Endodermal cell (in vitro differentiated cells): ENCODE measurements at regions not wholly inside any gene's neighbourhood (a gene's known extent, or its start where the extent isn't known, plus 50 kb on each side); places are given as distances from the start of the nearest gene placed in this dataset.

Experiments used
- DNase-seq: peaks from one replicate; pipeline ENCODE4 v3.0.0-alpha.2; 2017
- H3K27ac ChIP-seq: 2 replicates; pipeline ENCODE4 v1.5.1; 2013; ENCODE audit warnings: mild to moderate bottlenecking, low read depth, low read length, moderate library complexity
- H3K27me3 ChIP-seq: 2 replicates; pipeline ENCODE4 v1.6.1; 2013; ENCODE audit warnings: mild to moderate bottlenecking, low read length, moderate library complexity; ENCODE audit not compliant: insufficient read depth, control insufficient read depth, poor library complexity, severe bottlenecking
- H3K36me3 ChIP-seq: 2 replicates; pipeline ENCODE4 v1.7.0; 2013; ENCODE audit warnings: mild to moderate bottlenecking, low read length, moderate library complexity; ENCODE audit not compliant: control insufficient read depth, insufficient read depth
- H3K4me1 ChIP-seq: one replicate; pipeline ENCODE4 v1.7.0; 2013; ENCODE audit warnings: low read length; ENCODE audit not compliant: control insufficient read depth, insufficient read depth
- H3K4me3 ChIP-seq: 2 replicates; pipeline ENCODE4 v1.5.1; 2013; ENCODE audit warnings: mild to moderate bottlenecking, low read length, moderate library complexity
- H3K9ac ChIP-seq: 2 replicates; pipeline ENCODE4 v1.6.1; 2013; ENCODE audit warnings: mild to moderate bottlenecking, low read length, moderate library complexity; ENCODE audit not compliant: poor library complexity, severe bottlenecking; ENCODE audit errors: extremely low read depth
- H3K9me3 ChIP-seq: 2 replicates; pipeline ENCODE4 v1.6.1; 2013; ENCODE audit warnings: mild to moderate bottlenecking, low read length, moderate library complexity; ENCODE audit not compliant: control insufficient read depth
- H3K27ac Mint-ChIP-seq: 2 replicates; pipeline ENCODE4 v1.8.0; 2020; ENCODE audit warnings: mixed read lengths
- H3K27me3 Mint-ChIP-seq: 2 replicates; pipeline ENCODE4 v1.8.0; 2021; ENCODE audit warnings: mild to moderate bottlenecking, mixed read lengths; ENCODE audit not compliant: insufficient read depth
- H3K36me3 Mint-ChIP-seq: 2 replicates; pipeline ENCODE4 v1.8.0; 2020; ENCODE audit warnings: low read depth, mixed read lengths
- H3K4me1 Mint-ChIP-seq: 2 replicates; pipeline ENCODE4 v1.8.0; 2020; ENCODE audit warnings: mixed read lengths
- H3K4me3 Mint-ChIP-seq: 2 replicates; pipeline ENCODE4 v1.8.0; 2020; ENCODE audit warnings: mild to moderate bottlenecking, moderate library complexity, mixed read lengths
- H3K9me3 Mint-ChIP-seq: 2 replicates; pipeline ENCODE4 v1.8.0; 2020; ENCODE audit warnings: mild to moderate bottlenecking, mixed read lengths
- CTCF ChIP-seq: fragments of 200-600 bp; sonication (generic); conservative IDR thresholded peaks from 2 replicates; pipeline ENCODE4 v1.5.0; 2021; ENCODE audit warnings: antibody characterized with exemption, mild to moderate bottlenecking
- WGBS, 2 experiments: methylation state at CpG; one replicate each; pipeline versions ENCODE4 v1.1.5 to v1.1.7; 2013; ENCODE audit warnings: missing lambda C conversion rate in 2 of 2, mixed read lengths in 1 of 2; ENCODE audit not compliant: insufficient coverage in 1 of 2, insufficient read length in 1 of 2; 5-methylcytosine and 5-hydroxymethylcytosine counted together

GRCh38 chr12:107477947-107478610, 207.5 kb upstream of the PWP1 start:
- no peak for DNase-seq
- peaks cover 6% of the 10 kb centered on the region for H3K27me3 Mint-ChIP-seq
- TF ChIP-seq CTCF = no peak
- WGBS, 2 experiments = 91 to 96% methylated on average over 2 of the region's 2 CpGs
- H3K36me3 Mint-ChIP-seq = no peaks in the 10 kb centered on the region
- Histone ChIP-seq H3K9ac (no peak overlapping the region), H3K4me3 (no peak overlapping the region), H3K27ac (no peak overlapping the region), H3K4me1 (no peaks in the 10 kb centered on the region), H3K9me3 (no peaks in the 10 kb centered on the region), H3K36me3 (no peaks in the 10 kb centered on the region), H3K27me3 (peaks cover 15% of the 10 kb centered on the region)
- no peak overlapping the region for H3K4me3 Mint-ChIP-seq
- no peak overlapping the region for H3K27ac Mint-ChIP-seq
- no peaks in the 10 kb centered on the region for H3K4me1 Mint-ChIP-seq
- H3K9me3 Mint-ChIP-seq = no peaks in the 10 kb centered on the region

DNA sequence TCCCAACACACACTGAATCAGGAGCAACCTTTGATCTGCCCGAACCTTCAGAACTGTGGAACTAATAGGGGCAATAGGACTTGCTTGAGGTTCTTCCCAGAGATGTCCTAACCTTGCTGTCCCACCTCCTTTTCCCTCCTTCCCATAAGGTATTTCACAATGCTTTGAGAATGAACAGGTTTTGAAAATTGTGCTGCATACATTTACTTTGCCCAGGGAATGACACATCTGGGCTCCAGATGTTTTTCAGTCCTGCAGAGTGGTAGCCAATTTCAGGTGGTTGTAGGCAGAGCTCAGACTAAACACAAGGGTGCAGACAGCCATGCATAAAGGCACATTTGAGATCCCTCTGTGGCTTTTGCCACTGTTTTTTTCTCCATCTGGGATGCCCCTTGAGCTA, 206.7 kb upstream of the PWP1 start:
- Mint-ChIP-seq H3K36me3 (no peaks in the 10 kb centered on the region), H3K27me3 (peaks cover 10% of the 10 kb centered on the region), H3K9me3 (no peaks in the 10 kb centered on the region), H3K27ac (no peak overlapping the region), H3K4me3 (no peak overlapping the region), H3K4me1 (no peaks in the 10 kb centered on the region)
- Histone ChIP-seq H3K9me3 (no peaks in the 10 kb centered on the region), H3K27me3 (peaks cover 21% of the 10 kb centered on the region), H3K9ac (no peak overlapping the region), H3K4me3 (no peak overlapping the region), H3K36me3 (no peaks in the 10 kb centered on the region), H3K27ac (no peak overlapping the region), H3K4me1 (no peaks in the 10 kb centered on the region)
- no peak for DNase-seq
- no peak for TF ChIP-seq CTCF
- WGBS, 2 experiments = 88% methylated on average over 1 of the region's 1 CpG; no CpG with 5 or more reads in 1 of the 2 experiments

DNA sequence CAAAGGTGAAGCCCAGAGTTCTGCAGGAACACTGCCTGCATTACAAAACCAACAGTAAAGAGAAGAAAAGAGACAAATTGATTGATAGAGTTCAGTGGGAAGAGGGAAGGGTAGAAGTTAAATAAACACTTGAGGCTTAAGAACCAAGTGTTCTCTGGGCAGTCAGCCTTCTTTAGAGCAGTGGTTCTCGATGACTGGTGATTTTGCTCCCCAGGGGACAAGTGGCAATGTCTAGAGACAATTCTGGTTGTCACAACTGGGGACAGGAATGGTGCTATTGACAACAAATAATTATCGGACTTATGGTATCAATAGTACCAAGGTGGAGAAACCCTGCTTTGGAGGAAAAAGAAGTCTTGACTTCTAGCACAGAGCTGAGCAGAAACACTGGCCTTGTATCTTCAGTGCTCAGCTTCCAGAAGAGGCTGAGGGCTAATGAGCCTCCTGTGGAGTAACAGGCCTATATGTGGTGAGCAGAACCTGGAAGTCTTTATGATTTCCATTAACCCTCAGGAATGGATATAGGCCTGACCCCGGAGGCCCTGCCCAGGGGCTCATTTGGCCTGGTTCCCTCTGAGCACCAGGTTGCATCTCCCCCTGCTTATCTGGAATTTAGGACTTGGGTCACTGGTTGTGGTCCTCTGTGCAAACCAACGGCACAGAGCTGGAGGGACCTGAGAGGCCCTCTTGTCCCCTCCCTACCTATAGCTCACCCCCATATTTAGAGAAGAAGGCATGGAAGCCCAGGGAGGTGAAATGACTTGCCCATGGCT, 204.6 kb upstream of the PWP1 start:
- H3K36me3 ChIP-seq = no peaks in the 10 kb centered on the region
- Mint-ChIP-seq H3K27ac (no peak overlapping the region), H3K9me3 (no peaks in the 10 kb centered on the region), H3K4me1 (no peaks in the 10 kb centered on the region), H3K27me3 (peaks cover 21% of the 10 kb centered on the region), H3K4me3 (no peak overlapping the region), H3K36me3 (no peaks in the 10 kb centered on the region)
- H3K27ac ChIP-seq = no peak overlapping the region
- no peaks in the 10 kb centered on the region for H3K4me1 ChIP-seq
- no peak overlapping the region for H3K4me3 ChIP-seq
- TF ChIP-seq CTCF = no peak
- no peak for DNase-seq
- no peak overlapping the region for H3K9ac ChIP-seq
- H3K27me3 ChIP-seq = peaks cover 22% of the 10 kb centered on the region
- H3K9me3 ChIP-seq = no peaks in the 10 kb centered on the region
- WGBS, 2 experiments = 88 to 90% methylated on average over 2 to 4 of the region's 4 CpGs
